Fibroblast of lung (primary cell): ENCODE measurements at regions not wholly inside any gene's neighbourhood (a gene's known extent, or its start where the extent isn't known, plus 50 kb on each side); places are given as distances from the start of the nearest gene placed in this dataset.
A peak's percentile ranks its signal among the peaks of the same experiment; 100 is the strongest.

Experiments used
- DNase-seq, 2 donors: peaks; one replicate each; pipeline versions ENCODE4 v3.0.0 to v3.0.0-alpha.2; 2010; ENCODE audit warnings: low read depth in 2 of 2
- H2AFZ ChIP-seq: 2 replicates; pipeline ENCODE4 v1.5.1; 2012; ENCODE audit warnings: low read length, control low read depth, inconsistent platforms
- H3K27ac ChIP-seq: 2 replicates; pipeline ENCODE4 v1.5.1; 2011; ENCODE audit warnings: low read length, control low read depth; ENCODE audit not compliant: insufficient read depth
- H3K27me3 ChIP-seq: 2 replicates; pipeline ENCODE4 v1.5.1; 2011; ENCODE audit warnings: mild to moderate bottlenecking, low read length; ENCODE audit not compliant: control insufficient read depth, insufficient read depth
- H3K36me3 ChIP-seq: 2 replicates; pipeline ENCODE4 v1.5.1; 2011; ENCODE audit warnings: low read length; ENCODE audit not compliant: control insufficient read depth, insufficient read depth
- H3K4me1 ChIP-seq: 2 replicates; pipeline ENCODE4 v1.5.1; 2011; ENCODE audit warnings: low read length; ENCODE audit not compliant: control insufficient read depth, insufficient read depth; ENCODE audit errors: extremely low read depth
- H3K4me2 ChIP-seq: 2 replicates; pipeline ENCODE4 v1.5.1; 2011; ENCODE audit warnings: low read length, control low read depth; ENCODE audit not compliant: insufficient read depth; ENCODE audit errors: extremely low read depth
- H3K4me3 ChIP-seq, 4 experiments: fragments of 200-600 bp in 1 of 4; sonication (generic) in 1 of 4; replicated peaks in 1 of 4; 2 replicates each; pipeline ENCODE4 v1.5.1; 2011 to 2016; ENCODE audit warnings: low read length in 4 of 4, low read depth in 3 of 4, mild to moderate bottlenecking in 3 of 4, control low read depth in 2 of 4, inconsistent platforms in 1 of 4, mixed read lengths in 1 of 4; ENCODE audit not compliant: insufficient read depth in 1 of 4; ENCODE audit errors: control extremely low read depth in 1 of 4
- H3K79me2 ChIP-seq: 2 replicates; pipeline ENCODE4 v1.5.1; 2012; ENCODE audit warnings: mild to moderate bottlenecking, low read length, inconsistent platforms; ENCODE audit not compliant: control insufficient read depth, insufficient read depth
- H3K9ac ChIP-seq: 2 replicates; pipeline ENCODE4 v1.5.1; 2011; ENCODE audit warnings: mild to moderate bottlenecking, low read length, control low read depth; ENCODE audit not compliant: insufficient read depth
- H3K9me3 ChIP-seq: 2 replicates; pipeline ENCODE4 v1.5.1; 2012; ENCODE audit warnings: low read depth, low read length; ENCODE audit not compliant: control insufficient read depth, insufficient read depth
- H4K20me1 ChIP-seq: 2 replicates; pipeline ENCODE4 v1.5.1; 2011; ENCODE audit warnings: low read length; ENCODE audit not compliant: control insufficient read depth, insufficient read depth; ENCODE audit errors: extremely low read depth
- CTCF ChIP-seq, 2 donors: IDR thresholded peaks in 1 of 2; conservative IDR thresholded peaks in 1 of 2; 1 replicate in 1 of 2; 2 replicates in 1 of 2; pipeline ENCODE4 v1.5.1; 2011 to 2012; ENCODE audit warnings: low read length in 2 of 2, control low read depth in 1 of 2, inconsistent platforms in 1 of 2, low read depth in 1 of 2, mild to moderate bottlenecking in 1 of 2
- EZH2 ChIP-seq: IDR thresholded peaks from 2 replicates; pipeline ENCODE4 v1.5.1; 2012; ENCODE audit warnings: low read length, control low read depth, mild to moderate bottlenecking; ENCODE audit errors: missing control alignments

- Histone ChIP-seq H3K9ac (no peak overlapping the region), H3K27ac (no peak overlapping the region), H3K4me2 (no peak overlapping the region), H3K79me2 (no peaks in the 10 kb centered on the region), H3K36me3 (no peaks in the 10 kb centered on the region), H3K4me3 (no peak overlapping the region), H3K27me3 (no peaks in the 10 kb centered on the region), H3K9me3 (no peaks in the 10 kb centered on the region), H4K20me1 (no peaks in the 10 kb centered on the region), H3K4me1 (no peaks in the 10 kb centered on the region), H2AFZ (no peak overlapping the region)
- TF ChIP-seq EZH2 (no peak), CTCF (conservative IDR thresholded peaks at IDR 0.05 in 1 of 2, IDR thresholded peaks at IDR 0.05 in 1 of 2; ENCODE audit: low read depth in 1 of 2, low read length in 2 of 2) (no peak)
- DNase-seq: no peak
Observed at GRCh38 chrY:12303464-12303863, 397.6 kb upstream of the USP9Y start.

- Histone ChIP-seq H3K79me2 (no peaks in the 10 kb centered on the region), H3K4me1 (no peaks in the 10 kb centered on the region), H3K36me3 (no peaks in the 10 kb centered on the region), H4K20me1 (no peaks in the 10 kb centered on the region), H3K27me3 (no peaks in the 10 kb centered on the region), H3K9me3 (no peaks in the 10 kb centered on the region), H3K4me3 (no peak overlapping the region), H3K27ac (no peak overlapping the region), H2AFZ (no peak overlapping the region), H3K9ac (no peak overlapping the region), H3K4me2 (no peak overlapping the region)
- no peak for DNase-seq
- no peak for TF ChIP-seq CTCF (conservative IDR thresholded peaks at IDR 0.05 in 1 of 2, IDR thresholded peaks at IDR 0.05 in 1 of 2; ENCODE audit: low read depth in 1 of 2, low read length in 2 of 2)
- TF ChIP-seq EZH2: no peak
Observed at GRCh38 chrY:12305456-12305855, 395.6 kb upstream of the USP9Y start.

- H3K27me3 ChIP-seq: no peaks in the 10 kb centered on the region
- no peak overlapping the region for H3K9ac ChIP-seq
- H4K20me1 ChIP-seq: no peaks in the 10 kb centered on the region
- no peaks in the 10 kb centered on the region for H3K4me1 ChIP-seq
- H3K36me3 ChIP-seq: no peaks in the 10 kb centered on the region
- TF ChIP-seq EZH2 (no peak), CTCF (conservative IDR thresholded peaks at IDR 0.05 in 1 of 2, IDR thresholded peaks at IDR 0.05 in 1 of 2; ENCODE audit: low read depth in 1 of 2, low read length in 2 of 2) (peak in 1 of 2 donors; percentile 20)
- H3K27ac ChIP-seq: no peak overlapping the region
- no peak overlapping the region for H3K4me2 ChIP-seq
- H3K9me3 ChIP-seq: no peaks in the 10 kb centered on the region
- H3K79me2 ChIP-seq: no peaks in the 10 kb centered on the region
- H3K4me3 ChIP-seq: no peak overlapping the region
- DNase-seq: no peak
- H2AFZ ChIP-seq: no peak overlapping the region
Observed at GRCh38 chrY:12309212-12309611, 391.8 kb upstream of the USP9Y start.
